HG02588 (cell line): ENCODE measurements at regions not wholly inside any gene's neighbourhood (a gene's known extent, or its start where the extent isn't known, plus 50 kb on each side); places are given as distances from the start of the nearest gene placed in this dataset.

ENCODE experiments used
- ATAC-seq: cut with Tn5 transposase; IDR thresholded peaks from one replicate; pipeline ENCODE4 v1.9.1; 2021; ENCODE audit warnings: mild to moderate bottlenecking, moderate library complexity; ENCODE audit not compliant: unreplicated experiment

GRCh38 chr2:153028626-153029025 lies 310.2 kb downstream of the ARL6IP6 start:
- no peak for ATAC-seq

GRCh38 chr2:153027533-153027932 lies 309.1 kb downstream of the ARL6IP6 start:
- no peak for ATAC-seq

- ATAC-seq: no peak
Measured at GRCh38 chr2:153020201-153020600, 301.8 kb downstream of the ARL6IP6 start.

GRCh38 chr2:153005071-153005730 lies 286.8 kb downstream of the ARL6IP6 start:
- ATAC-seq: no peak

- no peak for ATAC-seq
Measured at GRCh38 chr2:153004627-153005026, 286.2 kb downstream of the ARL6IP6 start.

GRCh38 chr2:152974146-152974545 lies 255.7 kb downstream of the ARL6IP6 start:
- no peak for ATAC-seq

GRCh38 chr2:152971685-152972084 lies 253.3 kb downstream of the ARL6IP6 start:
- no peak for ATAC-seq

- ATAC-seq: no peak
Measured at GRCh38 chr2:152962446-152962845, 244.0 kb downstream of the ARL6IP6 start.

- no peak for ATAC-seq
Measured at GRCh38 chr2:152961351-152961750, 242.9 kb downstream of the ARL6IP6 start.

GRCh38 chr2:152950126-152950525 lies 231.7 kb downstream of the ARL6IP6 start:
- no peak for ATAC-seq

GRCh38 chr2:152944099-152944498 lies 225.7 kb downstream of the ARL6IP6 start:
- ATAC-seq: no peak

- no peak for ATAC-seq
Measured at GRCh38 chr2:152942940-152943440, 224.6 kb downstream of the ARL6IP6 start.

GRCh38 chr2:152930501-152930900 lies 212.1 kb downstream of the ARL6IP6 start:
- ATAC-seq: no peak

GRCh38 chr2:152929628-152930027 lies 211.2 kb downstream of the ARL6IP6 start:
- ATAC-seq: no peak

GRCh38 chr2:152925547-152926448 lies 207.4 kb downstream of the ARL6IP6 start:
- peak; percentile 84 for ATAC-seq

- no peak for ATAC-seq
Measured at GRCh38 chr2:152924722-152925121, 206.3 kb downstream of the ARL6IP6 start.

- ATAC-seq: no peak
Measured at GRCh38 chr2:152924219-152924618, 205.8 kb downstream of the ARL6IP6 start.

GRCh38 chr2:152920846-152921245 lies 202.4 kb downstream of the ARL6IP6 start:
- no peak for ATAC-seq

- no peak for ATAC-seq
Measured at GRCh38 chr2:152910970-152911369, 192.6 kb downstream of the ARL6IP6 start.

- ATAC-seq: no peak
Measured at GRCh38 chr2:152907046-152907445, 188.6 kb downstream of the ARL6IP6 start.

GRCh38 chr2:152894051-152894450 lies 175.6 kb downstream of the ARL6IP6 start:
- ATAC-seq: no peak

- ATAC-seq: no peak
Measured at GRCh38 chr2:152890736-152891135, 172.3 kb downstream of the ARL6IP6 start.
